GM21576 (cell line): ENCODE measurements at regions not wholly inside any gene's neighbourhood (a gene's known extent, or its start where the extent isn't known, plus 50 kb on each side); places are given as distances from the start of the nearest gene placed in this dataset.
"Not testable (repeated sequence)": the region's sequence is repeated elsewhere in the genome, so short reads cannot be mapped to it uniquely, and the experiment has no call there.

Experiments
- ATAC-seq: cut with Tn5 transposase; IDR thresholded peaks from one replicate; pipeline ENCODE4 v1.9.1; 2021; ENCODE audit warnings: mild to moderate bottlenecking, moderate library complexity; ENCODE audit not compliant: unreplicated experiment

GRCh38 chr16:60199150-60199549 is 1465.0 kb upstream of the GOT2 start:
- ATAC-seq = no peak

- ATAC-seq = no peak
Observed at GRCh38 chr16:60181536-60181935, 1447.4 kb upstream of the GOT2 start.

- ATAC-seq = no peak
Observed at GRCh38 chr16:60180609-60181008, 1446.5 kb upstream of the GOT2 start.

GRCh38 chr16:60170196-60170595 is 1436.1 kb upstream of the GOT2 start:
- no peak for ATAC-seq

- no peak for ATAC-seq
Observed at GRCh38 chr16:60166111-60166510, 1432.0 kb upstream of the GOT2 start.

- no peak for ATAC-seq
Observed at GRCh38 chr16:60151987-60152386, 1417.9 kb upstream of the GOT2 start.

- ATAC-seq = no peak
Observed at GRCh38 chr16:60150907-60151306, 1416.8 kb upstream of the GOT2 start.

- no peak for ATAC-seq
Observed at GRCh38 chr16:60143348-60143705, 1409.2 kb upstream of the GOT2 start.

GRCh38 chr16:60142619-60143347 is 1408.7 kb upstream of the GOT2 start:
- ATAC-seq = no peak

GRCh38 chr16:60137891-60138290 is 1403.8 kb upstream of the GOT2 start:
- no peak for ATAC-seq

GRCh38 chr16:60127196-60127595 is 1393.1 kb upstream of the GOT2 start:
- ATAC-seq = no peak

- not testable (repeated sequence) for ATAC-seq
Observed at GRCh38 chr16:60126115-60126514, 1392.0 kb upstream of the GOT2 start.

- ATAC-seq = no peak
Observed at GRCh38 chr16:60123392-60124023, 1389.4 kb upstream of the GOT2 start.

GRCh38 chr16:60120586-60120985 is 1386.5 kb upstream of the GOT2 start:
- ATAC-seq = no peak

- ATAC-seq = no peak
Observed at GRCh38 chr16:60110531-60110930, 1376.4 kb upstream of the GOT2 start.

- ATAC-seq = no peak
Observed at GRCh38 chr16:60107871-60108270, 1373.8 kb upstream of the GOT2 start.

GRCh38 chr16:60107437-60107836 is 1373.3 kb upstream of the GOT2 start:
- no peak for ATAC-seq

- no peak for ATAC-seq
Observed at GRCh38 chr16:60100371-60100770, 1366.3 kb upstream of the GOT2 start.

GRCh38 chr16:60091529-60091928 is 1357.4 kb upstream of the GOT2 start:
- no peak for ATAC-seq

GRCh38 chr16:60091071-60091470 is 1357.0 kb upstream of the GOT2 start:
- ATAC-seq = no peak

- no peak for ATAC-seq
Observed at GRCh38 chr16:60087530-60087929, 1353.4 kb upstream of the GOT2 start.

- ATAC-seq = not testable (repeated sequence)
Observed at GRCh38 chr16:60078819-60079218, 1344.7 kb upstream of the GOT2 start.

GRCh38 chr16:60077861-60078260 is 1343.7 kb upstream of the GOT2 start:
- ATAC-seq = no peak
